Stimulated activated CD4-positive, alpha-beta T cell treated with anti-CD3 and anti-CD28 coated beads, Interleukin-1b, Interleukin-23, amount 100 ng/mL, for 48 hours (primary cell): ENCODE measurements at regions not wholly inside any gene's neighbourhood (a gene's known extent, or its start where the extent isn't known, plus 50 kb on each side); places are given as distances from the start of the nearest gene placed in this dataset.
"Not testable (repeated sequence)": the region's sequence is repeated elsewhere in the genome, so short reads cannot be mapped to it uniquely, and the experiment has no call there.

Experiments
- DNase-seq: peaks from one replicate; pipeline ENCODE4 v3.0.0-alpha.2; 2020

DNA sequence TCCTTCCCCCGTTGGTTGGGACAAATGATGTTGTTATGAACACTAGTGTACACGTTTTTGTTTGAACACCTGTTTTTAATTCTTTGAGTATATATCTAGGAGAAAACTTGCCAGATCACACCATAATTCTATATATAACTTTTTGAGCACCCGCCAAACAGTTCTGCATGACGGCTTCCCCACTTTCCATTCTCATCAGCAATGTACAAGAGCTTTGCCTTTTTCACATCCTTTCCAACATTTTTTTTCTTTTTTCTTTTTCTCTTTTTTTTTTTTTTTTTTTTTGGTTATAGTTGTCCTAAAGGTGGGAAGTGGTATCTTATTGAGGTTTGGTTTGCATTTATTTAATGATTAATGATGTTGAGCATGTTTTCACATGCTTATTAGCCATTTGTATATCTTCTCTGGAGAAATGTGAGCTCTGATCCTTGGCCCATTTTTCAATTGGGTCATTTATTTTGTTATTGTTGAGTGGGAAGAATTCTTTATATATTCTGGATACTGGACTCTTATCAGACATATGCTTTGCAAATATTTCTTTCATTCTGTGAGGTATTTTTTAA lies 86.9 kb upstream of the ZC3H15 start:
- DNase-seq: no peak

DNA sequence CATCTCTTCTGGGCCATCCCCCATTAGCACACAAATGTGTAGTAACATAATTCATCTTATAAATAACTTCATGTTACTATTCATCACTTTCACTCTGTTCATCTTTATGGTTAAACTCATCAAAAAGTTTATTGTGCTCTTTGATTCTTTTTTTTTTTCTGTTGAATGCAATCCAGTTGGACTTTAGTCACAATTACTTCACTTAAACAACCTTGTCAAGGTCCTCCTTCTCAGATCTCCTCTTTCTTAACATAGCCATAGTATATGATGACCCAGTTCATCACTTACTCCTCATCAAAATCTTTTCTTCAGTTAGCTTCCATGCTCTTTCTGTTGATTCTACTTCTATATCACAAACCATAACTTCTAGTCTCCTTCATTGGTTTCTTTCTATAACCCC lies 80.2 kb upstream of the ZC3H15 start:
- DNase-seq: no peak

DNA sequence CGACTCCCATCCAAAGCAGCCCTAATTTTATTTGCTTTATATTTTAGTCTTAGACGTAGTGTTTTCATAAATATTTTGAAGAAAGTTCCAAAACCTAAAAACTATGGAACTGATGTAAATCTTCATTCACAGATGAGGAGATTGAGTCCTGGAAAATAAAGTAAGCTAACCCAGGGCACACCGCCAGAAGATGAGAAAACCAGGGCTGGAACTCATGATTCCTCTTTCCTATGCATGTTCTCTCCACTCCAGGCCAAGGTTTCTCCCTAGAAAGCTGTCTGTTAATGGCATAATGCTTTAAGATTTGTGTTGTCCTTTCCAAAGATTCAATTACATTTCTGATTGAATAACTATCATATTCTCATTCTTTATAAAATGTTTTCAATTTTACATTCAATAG lies 78.4 kb upstream of the ZC3H15 start:
- DNase-seq: no peak

DNA sequence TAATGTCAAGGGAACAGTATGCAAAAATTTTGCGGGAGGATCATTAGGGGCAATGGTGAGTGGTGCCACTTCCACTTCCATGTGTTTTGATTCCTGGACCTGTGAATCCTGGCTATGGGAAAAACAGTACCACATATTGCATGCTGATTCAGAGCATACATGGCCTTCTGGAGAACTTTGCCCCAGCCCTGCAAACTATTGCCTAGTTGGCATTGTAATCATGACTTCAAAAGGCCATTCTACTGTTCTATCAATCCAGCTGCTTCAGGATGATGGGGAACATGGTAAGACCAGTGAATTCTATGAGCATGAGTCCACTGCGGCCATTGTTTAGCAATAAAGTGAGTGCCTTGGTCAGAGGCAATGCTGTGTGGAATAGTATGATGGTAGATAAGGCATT lies 75.3 kb upstream of the ZC3H15 start:
- no peak for DNase-seq

DNA sequence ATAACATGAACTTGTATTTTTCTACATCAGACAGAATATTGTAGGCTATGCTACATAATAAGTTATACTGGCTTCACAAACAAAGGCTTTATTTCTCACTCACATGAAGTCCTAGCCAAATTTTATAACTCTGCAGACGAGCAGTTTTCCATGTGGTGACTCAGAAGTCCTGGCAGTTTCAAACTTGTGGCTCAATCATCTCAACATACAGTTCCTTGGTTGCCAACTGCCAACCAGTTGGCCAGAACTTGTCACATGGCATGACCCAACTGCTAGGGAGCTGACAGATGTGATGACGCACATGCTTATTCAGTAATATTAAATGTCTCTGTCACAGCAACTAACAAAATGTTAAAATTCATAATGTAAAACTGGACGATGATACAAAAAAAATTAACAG lies 63.8 kb upstream of the ZC3H15 start:
- DNase-seq: no peak

DNA sequence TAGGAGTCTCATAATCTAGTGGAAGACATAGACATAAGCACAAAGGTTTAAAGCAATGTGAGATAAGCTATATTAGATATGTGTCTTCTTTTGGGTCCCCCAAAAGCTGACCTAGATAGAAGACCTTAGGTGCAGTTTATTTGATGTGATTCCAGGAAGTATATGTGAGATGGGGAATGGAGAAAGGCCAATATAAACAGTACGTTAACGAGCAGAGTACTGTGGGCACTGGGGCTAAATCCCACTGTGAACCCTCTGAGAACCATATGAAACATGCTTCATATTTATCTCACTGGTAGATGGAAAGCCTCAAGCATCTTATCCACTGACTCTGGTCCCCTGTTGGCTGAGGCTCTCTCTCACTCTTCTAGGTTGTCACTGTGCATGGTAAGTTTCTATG lies 62.6 kb upstream of the ZC3H15 start:
- DNase-seq: no peak

DNA sequence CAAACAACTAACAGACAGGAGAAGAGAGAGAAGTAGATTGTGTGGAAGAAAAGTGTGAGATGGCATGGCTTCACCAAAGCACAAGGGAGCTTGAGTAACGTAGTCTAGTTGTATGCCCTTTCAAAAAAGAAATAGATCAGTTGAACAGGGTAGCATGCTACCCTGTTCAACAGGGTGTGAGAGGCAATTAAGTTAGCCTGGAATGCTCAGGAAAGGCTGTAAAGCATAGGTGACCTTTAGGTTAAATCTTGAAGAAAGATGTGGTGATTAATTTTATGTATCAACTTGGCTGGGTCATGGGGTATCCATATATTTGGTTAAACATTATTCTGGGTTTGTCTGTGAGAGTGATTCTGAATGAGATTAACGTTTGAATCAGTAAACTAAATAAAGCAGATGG lies 61.8 kb upstream of the ZC3H15 start:
- DNase-seq: no peak

DNA sequence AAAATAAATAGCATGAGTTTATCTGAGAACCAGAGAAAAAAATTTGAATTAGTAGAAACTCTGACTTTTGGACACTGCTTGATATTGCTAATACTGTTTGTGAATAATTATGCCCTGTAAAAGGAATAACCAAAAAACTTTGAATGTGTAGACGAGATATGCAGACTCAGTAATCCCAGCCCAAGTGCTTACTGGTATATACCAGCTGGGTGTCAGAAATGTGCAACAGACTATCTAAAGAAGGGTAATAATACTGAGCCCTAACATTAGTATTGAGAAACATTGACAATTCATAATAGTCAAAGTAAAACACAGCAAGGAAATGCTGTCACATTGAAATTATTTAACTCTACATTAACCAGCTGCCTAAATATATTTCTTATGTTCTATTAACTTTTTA lies 60.5 kb upstream of the ZC3H15 start:
- no peak for DNase-seq

DNA sequence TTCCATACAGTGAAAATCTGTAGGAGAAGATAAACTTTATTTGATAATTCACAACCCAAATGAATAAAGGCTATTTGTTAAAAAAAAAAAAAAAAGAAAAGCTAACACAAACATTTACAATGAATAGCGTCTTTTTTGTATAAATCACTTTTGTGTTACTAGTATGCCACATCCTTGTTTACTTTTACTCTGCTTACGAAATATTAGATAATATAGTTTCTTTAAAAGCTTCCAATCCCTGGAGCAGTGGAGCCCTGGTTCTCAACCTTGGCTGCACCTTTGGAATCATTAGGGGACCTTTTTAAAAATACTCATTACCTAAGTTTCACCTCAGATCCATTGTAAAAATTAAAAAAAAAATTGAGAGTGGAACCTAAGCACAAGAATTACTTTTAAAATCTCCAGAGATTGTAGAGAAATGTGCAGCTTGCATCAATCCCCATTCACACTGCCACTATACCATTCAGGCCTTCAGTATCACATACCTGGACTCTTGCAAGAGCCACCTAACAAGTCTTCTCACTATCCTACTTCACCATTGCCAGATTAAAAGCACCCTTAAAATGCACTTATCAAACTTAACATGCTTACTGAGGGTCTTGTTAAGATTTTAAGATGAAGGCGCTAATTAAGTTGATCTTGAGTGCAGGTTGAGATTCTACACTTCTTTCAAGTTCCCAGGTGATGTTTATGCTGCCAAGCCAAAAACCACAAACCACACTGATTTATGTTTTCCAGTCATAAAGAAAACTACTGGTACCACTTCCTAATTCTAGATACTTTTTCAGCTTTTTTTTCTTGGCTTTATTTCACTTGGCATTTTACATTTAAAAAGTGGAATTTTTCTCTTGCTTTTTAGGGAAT lies 59.7 kb upstream of the ZC3H15 start:
- DNase-seq: no peak

DNA sequence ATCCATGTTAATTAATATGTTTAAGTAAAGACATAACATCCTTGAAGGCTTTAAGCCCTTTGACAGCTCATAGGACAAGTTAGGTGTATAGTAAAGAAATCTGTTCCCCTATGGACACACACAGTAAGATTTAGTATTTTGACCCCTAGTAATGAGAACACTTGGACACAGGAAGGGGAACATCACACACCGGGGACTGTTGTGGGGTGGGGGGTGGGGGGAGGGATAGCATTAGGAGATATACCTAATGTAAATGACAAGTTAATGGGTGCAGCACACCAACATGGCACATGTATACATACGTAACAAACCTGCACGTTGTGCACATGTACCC lies 59.1 kb upstream of the ZC3H15 start:
- not testable (repeated sequence) for DNase-seq

DNA sequence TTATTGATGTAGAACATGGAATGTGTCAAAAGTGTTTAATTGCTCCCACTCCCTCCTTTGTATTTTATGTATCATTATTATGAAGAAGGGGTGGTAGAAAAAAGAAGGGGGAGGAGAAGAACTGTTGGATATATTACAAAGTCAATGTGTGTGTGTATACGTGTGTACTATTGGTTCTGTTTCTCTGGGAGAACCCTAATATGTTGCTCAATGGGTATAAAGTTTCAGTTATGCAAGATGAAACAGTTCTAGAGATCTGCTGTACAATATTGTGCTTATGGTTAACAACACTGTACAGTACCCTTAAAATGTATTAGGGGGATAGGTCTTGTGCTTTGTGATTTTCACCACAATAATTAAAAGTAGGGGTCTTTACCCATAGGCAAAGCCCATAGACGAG lies 58.1 kb upstream of the ZC3H15 start:
- no peak for DNase-seq

DNA sequence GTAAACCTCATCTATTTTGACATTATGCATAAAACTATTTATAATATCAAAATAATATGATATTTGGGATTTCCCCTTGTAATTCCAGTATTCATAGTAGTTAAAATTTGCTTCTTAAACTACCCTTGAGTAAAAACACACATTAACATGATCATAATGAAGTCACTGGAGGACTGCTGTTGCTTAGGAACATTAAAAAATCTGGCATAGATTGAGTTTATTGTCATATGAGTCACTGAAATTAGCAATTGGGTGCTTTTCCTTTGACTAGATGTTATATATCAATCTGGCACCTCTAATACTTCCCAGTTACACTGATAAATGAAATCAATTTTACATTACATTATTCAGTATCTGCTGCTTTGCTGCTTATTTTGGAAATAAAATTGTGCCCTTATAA lies 57.0 kb upstream of the ZC3H15 start:
- DNase-seq: no peak

DNA sequence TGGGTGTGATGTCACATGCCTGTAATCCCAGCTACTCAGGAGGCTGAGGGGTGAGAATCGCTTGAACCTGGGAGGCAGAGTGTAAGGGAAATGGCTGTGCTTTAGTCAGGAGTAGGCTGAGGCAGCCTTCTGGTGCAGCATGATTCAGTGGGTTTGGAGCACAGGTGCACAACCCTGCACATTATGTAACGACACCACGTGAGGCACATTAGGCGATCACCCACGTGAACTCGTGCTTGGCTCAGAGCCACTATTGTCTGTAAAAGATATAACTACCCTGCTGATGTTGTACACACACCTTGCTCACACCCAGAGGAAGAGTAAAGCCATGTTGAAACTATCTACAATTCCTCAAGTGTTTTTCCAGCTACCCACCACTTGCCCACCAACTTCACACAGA lies 54.8 kb upstream of the ZC3H15 start:
- no peak for DNase-seq

DNA sequence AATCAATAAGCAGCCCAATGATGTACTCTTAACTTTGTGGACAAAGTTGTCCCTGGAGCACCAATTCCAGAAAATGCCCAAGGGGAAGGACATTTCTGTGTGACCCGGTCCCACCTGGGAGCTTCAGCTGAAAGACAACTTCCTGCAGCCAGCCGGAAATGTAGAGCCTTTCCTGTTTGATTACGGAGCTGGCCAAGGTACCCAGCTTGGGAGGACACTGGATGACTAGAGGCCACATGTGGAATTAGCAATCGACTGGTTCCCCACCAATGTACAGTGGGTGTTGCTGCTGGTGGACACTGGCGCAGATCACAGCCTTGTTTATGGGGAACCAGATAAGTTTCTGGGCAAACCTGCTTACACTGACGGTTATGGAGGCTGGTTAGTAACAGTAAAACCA lies 53.0 kb upstream of the ZC3H15 start:
- DNase-seq: no peak

DNA sequence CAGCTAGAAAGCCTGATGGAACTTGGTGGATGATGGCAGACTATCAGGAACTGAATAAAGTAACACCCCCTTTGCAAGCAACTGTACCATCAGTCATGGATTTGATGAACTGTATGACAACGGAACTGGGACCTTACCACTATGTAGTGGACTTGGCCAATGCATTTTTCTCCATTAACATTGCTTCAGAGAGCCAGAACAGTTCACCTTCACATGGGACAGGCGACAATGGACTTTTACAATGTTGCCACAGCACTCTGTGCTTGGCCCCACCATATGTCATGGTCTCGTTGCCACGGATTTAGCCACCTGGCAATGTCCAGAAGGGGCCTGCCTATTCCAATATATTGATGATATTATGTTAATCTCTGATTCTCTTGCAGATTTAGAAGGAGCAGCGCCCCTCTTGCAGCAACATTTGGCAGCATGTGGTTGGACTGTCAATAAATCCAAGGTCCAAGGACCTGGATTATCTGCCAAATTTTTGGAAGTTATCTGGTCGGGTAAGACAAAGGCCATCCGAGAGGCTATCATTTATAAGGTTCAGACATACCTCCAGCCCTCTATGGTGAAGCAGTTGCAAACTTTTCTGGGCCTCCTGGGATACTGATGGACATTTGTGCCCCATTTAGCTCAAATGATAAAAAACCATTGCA lies 52.2 kb upstream of the ZC3H15 start:
- no peak for DNase-seq
